K562 (cell line): ENCODE measurements at regions not wholly inside any gene's neighbourhood (a gene's known extent, or its start where the extent isn't known, plus 50 kb on each side); places are given as distances from the start of the nearest gene placed in this dataset.

Experiments used
- ATAC-seq: fragments of 200-7000 bp; cut with Tn5 transposase; 3 replicates; pipeline ENCODE4 v1.9.1; 2020; ENCODE audit warnings: moderate library complexity
- BruUV-seq: library from RNA; stranded (reverse); fragments of 400-500 nt; replicated peaks from 2 replicates; lab custom pipeline; 2021; lab: Mats Ljungman, UMichigan
- CTCF ChIA-PET: fragments of 300-600 bp; formaldehyde crosslinking; extraction: SDS; loops from one replicate; lab custom pipeline; 2021; ENCODE audit warnings: low intra/inter-chr PET ratio; lab: Yijun Ruan, JAX
- POLR2A ChIA-PET: fragments of 300-600, 350-650 bp; sonication (Branson Sonifier 250); formaldehyde crosslinking; extraction: SDS; loops from one replicate; lab custom pipeline; 2021; ENCODE audit warnings: antibody characterized with exemption, inconsistent platforms; lab: Yijun Ruan, JAX
- DNase-seq, 4 experiments: peaks; one replicate each; pipeline versions ENCODE4 v3.0.0 to v3.0.0-alpha.2; 2011 to 2018; ENCODE audit warnings: low spot score in 3 of 4, mixed read lengths in 3 of 4; ENCODE audit errors: extremely low read depth in 1 of 4
- FAIRE-seq: peaks from 2 replicates; lab custom pipeline; 2011; peaks lifted over from hg19 to GRCh38; lab: Jason Lieb, UNC
- H2AFZ ChIP-seq: 2 replicates; pipeline ENCODE4 v1.6.0; 2011; ENCODE audit warnings: low read depth, low read length, control low read depth, inconsistent platforms
- H3K27ac ChIP-seq: fragments of 200-600 bp; 3 replicates; pipeline ENCODE4 v1.8.0; 2011; ENCODE audit warnings: low read depth, mild to moderate bottlenecking, control low read depth, inconsistent platforms, low read length, moderate library complexity, mixed read lengths; ENCODE audit errors: extremely low read depth
- H3K27me3 ChIP-seq, 2 experiments: fragments of 300-600 bp in 1 of 2; 2 replicates in 1 of 2; 3 replicates in 1 of 2; pipeline versions ENCODE4 v1.6.0 to v1.8.0; 2011; ENCODE audit warnings: inconsistent platforms in 2 of 2, low read length in 2 of 2, mild to moderate bottlenecking in 1 of 2, mixed read lengths in 1 of 2, moderate library complexity in 1 of 2; ENCODE audit not compliant: control insufficient read depth in 2 of 2, insufficient read depth in 2 of 2
- H3K36me3 ChIP-seq: fragments of 300-600 bp; 3 replicates; pipeline ENCODE4 v1.8.0; 2011; ENCODE audit warnings: mild to moderate bottlenecking, low read length, inconsistent platforms; ENCODE audit not compliant: control insufficient read depth, insufficient read depth
- H3K4me1 ChIP-seq, 2 experiments: fragments of 200-600 bp in 1 of 2; replicated peaks in 1 of 2; 2 replicates in 1 of 2; 3 replicates in 1 of 2; pipeline versions ENCODE4 v1.5.1 to v1.8.0; 2011; ENCODE audit warnings: inconsistent platforms in 2 of 2, low read length in 2 of 2, mild to moderate bottlenecking in 1 of 2, mixed read lengths in 1 of 2, moderate library complexity in 1 of 2; ENCODE audit not compliant: control insufficient read depth in 2 of 2, insufficient read depth in 2 of 2
- H3K4me2 ChIP-seq: 2 replicates; pipeline ENCODE4 v1.6.1; 2011; ENCODE audit warnings: low read length, control low read depth, inconsistent platforms, mixed read lengths; ENCODE audit not compliant: insufficient read depth
- H3K4me3 ChIP-seq: fragments of 200-600 bp; sonication (generic), shearing (Covaris generic); 2 replicates; pipeline ENCODE4 v1.5.1; 2016; ENCODE audit warnings: control low read depth, inconsistent platforms
- H3K79me2 ChIP-seq: fragments of 200-600 bp; 3 replicates; pipeline ENCODE4 v1.8.0; 2011; ENCODE audit warnings: low read length, inconsistent platforms; ENCODE audit not compliant: control insufficient read depth, insufficient read depth
- H3K9ac ChIP-seq, 2 experiments: 2 replicates each; pipeline versions ENCODE4 v1.6.0 to v1.6.1; 2011; ENCODE audit warnings: low read depth in 2 of 2, low read length in 2 of 2, control low read depth in 1 of 2, inconsistent platforms in 1 of 2, mild to moderate bottlenecking in 1 of 2, mixed read lengths in 1 of 2; ENCODE audit not compliant: insufficient read depth in 1 of 2
- H3K9me1 ChIP-seq: one replicate; pipeline ENCODE4 v1.6.0; 2011; ENCODE audit warnings: inconsistent platforms, mild to moderate bottlenecking, low read length, moderate library complexity; ENCODE audit not compliant: control insufficient read depth, insufficient read depth
- H3K9me3 ChIP-seq: replicated peaks from 2 replicates; pipeline ENCODE4 v1.5.1; 2011; ENCODE audit warnings: low read depth, low read length, inconsistent platforms; ENCODE audit not compliant: control insufficient read depth, insufficient read depth
- H4K20me1 ChIP-seq: replicated peaks from 2 replicates; pipeline ENCODE4 v1.6.1; 2011; ENCODE audit warnings: low read length, inconsistent platforms, mixed read lengths; ENCODE audit not compliant: control insufficient read depth, insufficient read depth
- ZBTB33 ChIP-seq: sonication (generic); formaldehyde crosslinking; IDR thresholded peaks from 2 replicates; pipeline ENCODE4 v1.8.1; 2023; ENCODE audit warnings: mild to moderate bottlenecking, missing genetic modification reagents
- ZNF507 ChIP-seq: conservative IDR thresholded peaks from 2 replicates; pipeline ENCODE4 v1.6.1; 2017; ENCODE audit warnings: missing genetic modification characterization, missing compliant biosample characterization
- ZNF707 ChIP-seq: fragments of 250-450 bp; sonication (Bioruptor Pico); conservative IDR thresholded peaks from 2 replicates; pipeline ENCODE4 v1.8.0; 2022; ENCODE audit warnings: inconsistent platforms, mild to moderate bottlenecking, moderate library complexity
- WGBS: fragments of 100-300 bp; shearing (Covaris generic); methylation state at CpG from one replicate; pipeline ENCODE4 v1.1.6; 2016; ENCODE audit warnings: low coverage, mixed read lengths; ENCODE audit not compliant: insufficient coverage; ENCODE audit errors: missing lambda C conversion rate; 5-methylcytosine and 5-hydroxymethylcytosine counted together
- in situ Hi-C: fragments of 300-500 bp; cut with MboI; formaldehyde crosslinking; loops from 4 replicates; pipeline ENCODE4 v1.15.0; 2018; ENCODE audit warnings: inconsistent platforms, mixed read lengths
- intact Hi-C: fragments of 100-400 bp; cut with micrococcal nuclease; formaldehyde crosslinking; loops from 2 replicates; pipeline ENCODE4 v1.14.2; 2022
- TF ChIP-seq, protein P1 (sequence below): fragments of 450-650 bp; IDR thresholded peaks from one replicate; pipeline ENCODE4 v1.6.1; 2018; ENCODE audit warnings: mild to moderate bottlenecking, moderate library complexity; ENCODE audit not compliant: partially characterized antibody
- TF ChIP-seq, protein P2 (sequence below), 2 experiments: fragments of 250-450 bp in 1 of 2; fragments of 450-650 bp in 1 of 2; sonication (Bioruptor Pico) in 1 of 2; IDR thresholded peaks; 2 replicates each; pipeline versions ENCODE4 v1.6.1 to v1.8.0; 2016 to 2021; ENCODE audit warnings: mild to moderate bottlenecking in 2 of 2, moderate library complexity in 2 of 2, missing compliant biosample characterization in 1 of 2, missing genetic modification characterization in 1 of 2

- no peaks in the 10 kb centered on the region for H4K20me1 ChIP-seq
- no peak for TF ChIP-seq ZNF707 (CRISPR knock-in tag)
- no peak for TF ChIP-seq ZBTB33 (CRISPR knock-in tag)
- TF ChIP-seq ZNF507 (tag) = no peak
- H3K79me2 ChIP-seq = no peaks in the 10 kb centered on the region
- H3K4me2 ChIP-seq = no peak overlapping the region
- no peak overlapping the region for H3K9ac ChIP-seq
- FAIRE-seq (no peak), ATAC-seq (no peak), DNase-seq (no peak)
- H3K27ac ChIP-seq = no peak overlapping the region
- no peaks in the 10 kb centered on the region for H3K9me1 ChIP-seq
- H3K36me3 ChIP-seq = no peaks in the 10 kb centered on the region
- 4% methylated on average over 8 of the region's 8 CpGs for WGBS
- intact Hi-C loops = no loop called here
- no peaks in the 10 kb centered on the region for H3K9me3 ChIP-seq
- H2AFZ ChIP-seq = no peak overlapping the region
- H3K4me1 ChIP-seq = no peaks in the 10 kb centered on the region
- ChIA-PET POLR2A (no interaction called here), CTCF (no interaction called here)
- no peaks in the 10 kb centered on the region for H3K27me3 ChIP-seq
- no peak overlapping the region for H3K4me3 ChIP-seq
- in situ Hi-C loops = no loop called here
- no TSS peak for BruUV-seq
These were observed 652.6 kb downstream of the METTL15 start for GRCh38 chr11:28760676-28761390.

- ChIA-PET CTCF (no interaction called here), POLR2A (no interaction called here)
- H3K27me3 ChIP-seq = no peaks in the 10 kb centered on the region
- DNase-seq (no peak), ATAC-seq (no peak), FAIRE-seq (no peak)
- BruUV-seq = no TSS peak
- H3K4me3 ChIP-seq = no peak overlapping the region
- no peaks in the 10 kb centered on the region for H3K9me1 ChIP-seq
- no peaks in the 10 kb centered on the region for H3K79me2 ChIP-seq
- H3K9me3 ChIP-seq = no peaks in the 10 kb centered on the region
- no peaks in the 10 kb centered on the region for H4K20me1 ChIP-seq
- no peaks in the 10 kb centered on the region for H3K4me1 ChIP-seq
- no peak overlapping the region for H3K4me2 ChIP-seq
- no peak overlapping the region for H3K9ac ChIP-seq
- intact Hi-C loops (no loop called here), in situ Hi-C loops (no loop called here)
- no peak overlapping the region for H2AFZ ChIP-seq
- no peak overlapping the region for H3K27ac ChIP-seq
- H3K36me3 ChIP-seq = no peaks in the 10 kb centered on the region
- TF ChIP-seq, protein P1, sequence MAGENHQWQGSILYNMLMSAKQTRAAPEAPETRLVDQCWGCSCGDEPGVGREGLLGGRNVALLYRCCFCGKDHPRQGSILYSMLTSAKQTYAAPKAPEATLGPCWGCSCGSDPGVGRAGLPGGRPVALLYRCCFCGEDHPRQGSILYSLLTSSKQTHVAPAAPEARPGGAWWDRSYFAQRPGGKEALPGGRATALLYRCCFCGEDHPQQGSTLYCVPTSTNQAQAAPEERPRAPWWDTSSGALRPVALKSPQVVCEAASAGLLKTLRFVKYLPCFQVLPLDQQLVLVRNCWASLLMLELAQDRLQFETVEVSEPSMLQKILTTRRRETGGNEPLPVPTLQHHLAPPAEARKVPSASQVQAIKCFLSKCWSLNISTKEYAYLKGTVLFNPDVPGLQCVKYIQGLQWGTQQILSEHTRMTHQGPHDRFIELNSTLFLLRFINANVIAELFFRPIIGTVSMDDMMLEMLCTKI = no peak
- TF ChIP-seq, protein P2, sequence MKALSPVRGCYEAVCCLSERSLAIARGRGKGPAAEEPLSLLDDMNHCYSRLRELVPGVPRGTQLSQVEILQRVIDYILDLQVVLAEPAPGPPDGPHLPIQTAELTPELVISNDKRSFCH (CRISPR knock-in tag; IDR thresholded peaks at IDR 0.05) = no peak
- TF ChIP-seq, protein P2 (tag; IDR thresholded peaks at IDR 0.05) = no peak
These were observed 651.1 kb downstream of the METTL15 start for GRCh38 chr11:28759311-28759710.
